T1000 (cell line): ENCODE measurements at regions not wholly inside any gene's neighbourhood (a gene's known extent, or its start where the extent isn't known, plus 50 kb on each side); places are given as distances from the start of the nearest gene placed in this dataset.

Experiments
- DNase-seq: peaks from one replicate; lab custom pipeline; 2025; ENCODE audit warnings: mixed read lengths; lab: John Stamatoyannopoulos, UW

GRCh38 chr14:58814466-58814865, 176.7 kb downstream of the DACT1 start:
- DNase-seq, result no peak

GRCh38 chr14:58815161-58815701, 177.5 kb downstream of the DACT1 start:
- no peak for DNase-seq

GRCh38 chr14:58815794-58816193, 178.0 kb downstream of the DACT1 start:
- DNase-seq, result no peak

- DNase-seq, result no peak
Measured at GRCh38 chr14:58816416-58817115, 178.8 kb downstream of the DACT1 start.

- DNase-seq, result no peak
Measured at GRCh38 chr14:58817846-58818245, 180.1 kb downstream of the DACT1 start.

GRCh38 chr14:58820032-58820431, 182.3 kb downstream of the DACT1 start:
- DNase-seq, result no peak

- DNase-seq, result no peak
Measured at GRCh38 chr14:58821421-58821820, 183.7 kb downstream of the DACT1 start.

- DNase-seq, result no peak
Measured at GRCh38 chr14:58822856-58823255, 185.1 kb downstream of the DACT1 start.

- DNase-seq, result no peak
Measured at GRCh38 chr14:58823312-58823711, 185.6 kb downstream of the DACT1 start.

GRCh38 chr14:58824106-58824505, 186.3 kb downstream of the DACT1 start:
- no peak for DNase-seq

GRCh38 chr14:58824796-58825195, 187.0 kb downstream of the DACT1 start:
- DNase-seq, result no peak

- DNase-seq, result no peak
Measured at GRCh38 chr14:58825606-58826005, 187.8 kb downstream of the DACT1 start.

- DNase-seq, result no peak
Measured at GRCh38 chr14:58826845-58827686, 189.3 kb downstream of the DACT1 start.

GRCh38 chr14:58828298-58828697, 190.5 kb downstream of the DACT1 start:
- no peak for DNase-seq

- DNase-seq, result no peak
Measured at GRCh38 chr14:58829594-58829993, 191.8 kb downstream of the DACT1 start.

GRCh38 chr14:58830121-58830520, 192.4 kb downstream of the DACT1 start:
- no peak for DNase-seq

- no peak for DNase-seq
Measured at GRCh38 chr14:58832095-58832521, 194.3 kb downstream of the DACT1 start.

- DNase-seq, result no peak
Measured at GRCh38 chr14:58833634-58834378, 196.0 kb downstream of the DACT1 start.

GRCh38 chr14:58836303-58836974, 198.7 kb downstream of the DACT1 start:
- DNase-seq, result no peak

GRCh38 chr14:58839233-58839632, 201.5 kb downstream of the DACT1 start:
- no peak for DNase-seq

- DNase-seq, result no peak
Measured at GRCh38 chr14:58844544-58844943, 206.8 kb downstream of the DACT1 start.
